GM12878 (cell line): ENCODE measurements at regions not wholly inside any gene's neighbourhood (a gene's known extent, or its start where the extent isn't known, plus 50 kb on each side); places are given as distances from the start of the nearest gene placed in this dataset.

Experiments
- ATAC-seq: fragments of 200-7000 bp; cut with Tn5 transposase; 3 replicates; pipeline ENCODE4 v1.9.1; 2020; ENCODE audit warnings: mild to moderate bottlenecking, moderate library complexity
- BruUV-seq: library from RNA; stranded (reverse); fragments of 400-500 nt; replicated peaks from 2 replicates; lab custom pipeline; 2021; lab: Mats Ljungman, UMichigan
- CTCF ChIA-PET: fragments of 300-600 bp; sonication (Branson Sonifier 250); formaldehyde crosslinking; extraction: SDS; loops from one replicate; lab custom pipeline; 2021; ENCODE audit warnings: inconsistent platforms; lab: Yijun Ruan, JAX
- POLR2A ChIA-PET: fragments of 350-600 bp; formaldehyde crosslinking; extraction: SDS; loops from one replicate; lab custom pipeline; 2021; ENCODE audit warnings: inconsistent platforms; lab: Charles Lee
- RAD21 ChIA-PET: fragments of 300-600 bp; sonication (Branson Sonifier 250); formaldehyde crosslinking; loops from one replicate; lab custom pipeline; 2023; ENCODE audit warnings: antibody characterized with exemption; ENCODE audit not compliant: unreplicated experiment; lab: Charles Lee
- SMC1A ChIA-PET: fragments of 300-600 bp; sonication (Branson Sonifier 250); formaldehyde crosslinking; loops from one replicate; lab custom pipeline; 2023; ENCODE audit not compliant: unreplicated experiment, uncharacterized antibody; lab: Charles Lee
- DNase-seq: peaks from one replicate; pipeline ENCODE4 v3.0.0-alpha.2; 2011; ENCODE audit warnings: low read depth, low spot score
- FAIRE-seq: peaks from 3 replicates; lab custom pipeline; 2011; peaks lifted over from hg19 to GRCh38; lab: Jason Lieb, UNC
- H2AFZ ChIP-seq: 2 replicates; pipeline ENCODE4 v1.6.0; 2011; ENCODE audit warnings: low read depth, low read length, control low read depth; ENCODE audit not compliant: control insufficient read depth
- H3K27ac ChIP-seq: 2 replicates; pipeline ENCODE4 v1.5.1; 2011; ENCODE audit warnings: control low read depth; ENCODE audit not compliant: control insufficient read depth, insufficient read depth
- H3K27me3 ChIP-seq, 2 experiments: replicated peaks in 1 of 2; 2 replicates each; pipeline versions ENCODE4 v1.6.0 to v1.6.1; 2011; ENCODE audit warnings: low read length in 1 of 2; ENCODE audit not compliant: control insufficient read depth in 2 of 2, insufficient read depth in 2 of 2
- H3K36me3 ChIP-seq, 2 experiments: 2 replicates each; pipeline ENCODE4 v1.5.1; 2011; ENCODE audit warnings: low read length in 1 of 2; ENCODE audit not compliant: control insufficient read depth in 2 of 2, insufficient read depth in 2 of 2
- H3K4me1 ChIP-seq: 2 replicates; pipeline ENCODE4 v1.6.1; 2011; ENCODE audit warnings: mild to moderate bottlenecking, low read length, moderate library complexity, mixed read lengths; ENCODE audit not compliant: control insufficient read depth, insufficient read depth
- H3K4me2 ChIP-seq: 2 replicates; pipeline ENCODE4 v1.6.0; 2011; ENCODE audit warnings: control low read depth; ENCODE audit not compliant: control insufficient read depth, insufficient read depth
- H3K4me3 ChIP-seq: fragments of 200-600 bp; sonication (generic); 2 replicates; pipeline ENCODE4 v1.5.1; 2016
- H3K79me2 ChIP-seq: 2 replicates; pipeline ENCODE4 v1.6.0; 2011; ENCODE audit warnings: low read length; ENCODE audit not compliant: control insufficient read depth, insufficient read depth
- H3K9ac ChIP-seq: 2 replicates; pipeline ENCODE4 v1.8.0; 2011; ENCODE audit warnings: low read length, control low read depth, mixed read lengths; ENCODE audit not compliant: control insufficient read depth, insufficient read depth
- H3K9me3 ChIP-seq: replicated peaks from 3 replicates; pipeline ENCODE4 v1.5.1; 2011; ENCODE audit warnings: mild to moderate bottlenecking, low read length; ENCODE audit not compliant: control insufficient read depth, insufficient read depth
- H4K20me1 ChIP-seq: 2 replicates; pipeline ENCODE4 v1.6.0; 2011; ENCODE audit not compliant: control insufficient read depth, insufficient read depth
- BACH1 ChIP-seq: fragments of 450-650 bp; IDR thresholded peaks from 2 replicates; pipeline ENCODE4 v1.6.1; 2017; ENCODE audit warnings: mild to moderate bottlenecking, borderline replicate concordance
- BCL11A ChIP-seq: IDR thresholded peaks from 2 replicates; pipeline ENCODE4 v1.6.1; 2011; ENCODE audit warnings: low read depth, low read length
- CUX1 ChIP-seq: IDR thresholded peaks from 2 replicates; pipeline ENCODE4 v1.6.1; 2012; ENCODE audit warnings: improper control_type of control experiment, low read depth, low read length; ENCODE audit not compliant: insufficient replicate concordance
- NR2C1 ChIP-seq: fragments of 450-650 bp; IDR thresholded peaks from 2 replicates; pipeline ENCODE4 v1.6.1; 2017; ENCODE audit warnings: antibody characterized with exemption, mild to moderate bottlenecking, moderate library complexity
- NRF1 ChIP-seq: conservative IDR thresholded peaks from 2 replicates; pipeline ENCODE4 v1.6.1; 2011; ENCODE audit warnings: mild to moderate bottlenecking, low read depth, low read length, improper control_type of control experiment
- PBX3 ChIP-seq: IDR thresholded peaks from 2 replicates; pipeline ENCODE4 v1.6.1; 2011; ENCODE audit warnings: mild to moderate bottlenecking, low read depth, low read length, moderate library complexity; ENCODE audit not compliant: insufficient replicate concordance
- RBBP5 ChIP-seq: fragments of 200-600 bp; sonication (generic); conservative IDR thresholded peaks from 2 replicates; pipeline ENCODE4 v1.6.1; 2016
- RELB ChIP-seq: fragments of 450-650 bp; IDR thresholded peaks from 2 replicates; pipeline ENCODE4 v1.6.1; 2017; ENCODE audit warnings: low read depth, mild to moderate bottlenecking, moderate library complexity
- RUNX3 ChIP-seq: IDR thresholded peaks from 2 replicates; pipeline ENCODE4 v1.6.1; 2012; ENCODE audit warnings: low read length, inconsistent platforms
- SREBF2 ChIP-seq: IDR thresholded peaks from 2 replicates; pipeline ENCODE4 v1.6.1; 2012; ENCODE audit warnings: mild to moderate bottlenecking, low read length
- SUPT20H ChIP-seq: IDR thresholded peaks from 2 replicates; pipeline ENCODE4 v1.6.1; 2011; ENCODE audit warnings: low read depth, mild to moderate bottlenecking, low read length, moderate library complexity, borderline replicate concordance; ENCODE audit not compliant: control insufficient read depth
- ZBED1 ChIP-seq: IDR thresholded peaks from 2 replicates; pipeline ENCODE4 v1.6.1; 2016; ENCODE audit warnings: borderline replicate concordance
- WGBS: methylation state at CpG from one replicate; pipeline ENCODE4 v1.1.6; 2016; ENCODE audit warnings: low lambda C conversion rate; ENCODE audit not compliant: insufficient replicate concordance, insufficient coverage; ENCODE audit errors: missing lambda C conversion rate; 5-methylcytosine and 5-hydroxymethylcytosine counted together
- in situ Hi-C: fragments of 300-500 bp; cut with MboI; formaldehyde crosslinking; loops from 9 replicates; pipeline ENCODE4 v1.14.3; 2018; ENCODE audit warnings: mixed read lengths
- intact Hi-C: fragments of 100-400 bp; cut with micrococcal nuclease; formaldehyde crosslinking; loops from one replicate; pipeline ENCODE4 v1.14.2; 2022; ENCODE audit not compliant: unreplicated experiment

GRCh38 chr2:10984418-10985135 lies 72.8 kb downstream of the KCNF1 start (continued):
- TF ChIP-seq PBX3 (no peak), BACH1 (no peak), RBBP5 (no peak), CUX1 (no peak)

GRCh38 chr2:10985260-10985659 lies 73.5 kb downstream of the KCNF1 start:
- no peaks in the 10 kb centered on the region for H4K20me1 ChIP-seq
- no peak overlapping the region for H3K9ac ChIP-seq
- no peak overlapping the region for H3K27ac ChIP-seq
- ATAC-seq (no peak), FAIRE-seq (no peak), DNase-seq (no peak)
- H3K4me2 ChIP-seq = no peak overlapping the region
- WGBS = 45% methylated on average over 6 of the region's 6 CpGs
- no peak overlapping the region for H2AFZ ChIP-seq
- ChIA-PET SMC1A (no interaction called here), CTCF (no interaction called here), RAD21 (no interaction called here), POLR2A (no interaction called here)
- no peak overlapping the region for H3K4me3 ChIP-seq
- H3K36me3 ChIP-seq = no peaks in the 10 kb centered on the region
- no peaks in the 10 kb centered on the region for H3K9me3 ChIP-seq
- intact Hi-C loops = no loop called here
- H3K79me2 ChIP-seq = no peaks in the 10 kb centered on the region
- in situ Hi-C loops = no loop called here
- H3K27me3 ChIP-seq = peaks cover 0 to 2% of the 10 kb centered on the region in 2 experiments; a peak in 2 of 4 replicates
- BruUV-seq = no TSS peak
- no peaks in the 10 kb centered on the region for H3K4me1 ChIP-seq
- TF ChIP-seq SREBF2 (no peak), RUNX3 (no peak), ZBED1 (no peak), NR2C1 (no peak), SUPT20H (no peak), BCL11A (no peak), NRF1 (no peak), RELB (no peak)
